ENCODE measurements at regions not wholly inside any gene's neighbourhood (a gene's known extent, or its start where the extent isn't known, plus 50 kb on each side); places are given as distances from the start of the nearest gene placed in this dataset.

- DNase-seq: no peak
Measured at GRCh38 chr4:180799798-180800197, 1443.4 kb upstream of the TENM3 start.

- no peak for DNase-seq
Measured at GRCh38 chr4:180805101-180805500, 1438.1 kb upstream of the TENM3 start.

- no peak for DNase-seq
Measured at GRCh38 chr4:180808862-180809261, 1434.3 kb upstream of the TENM3 start.

GRCh38 chr4:180809439-180809838 lies 1433.8 kb upstream of the TENM3 start:
- no peak for DNase-seq

- no peak for DNase-seq
Measured at GRCh38 chr4:180810581-180810980, 1432.6 kb upstream of the TENM3 start.

GRCh38 chr4:180811556-180811955 lies 1431.6 kb upstream of the TENM3 start:
- no peak for DNase-seq

GRCh38 chr4:180812783-180813182 lies 1430.4 kb upstream of the TENM3 start:
- DNase-seq: no peak

GRCh38 chr4:180814875-180815417 lies 1428.3 kb upstream of the TENM3 start:
- DNase-seq: no peak

- DNase-seq: no peak
Measured at GRCh38 chr4:180817529-180817928, 1425.7 kb upstream of the TENM3 start.

GRCh38 chr4:180823108-180823507 lies 1420.1 kb upstream of the TENM3 start:
- no peak for DNase-seq

- DNase-seq: no peak
Measured at GRCh38 chr4:180827232-180828009, 1415.8 kb upstream of the TENM3 start.

GRCh38 chr4:180828455-180829018 lies 1414.7 kb upstream of the TENM3 start:
- DNase-seq: peak; percentile 70

- no peak for DNase-seq
Measured at GRCh38 chr4:180832073-180832472, 1411.1 kb upstream of the TENM3 start.

GRCh38 chr4:180840142-180840541 lies 1403.1 kb upstream of the TENM3 start:
- DNase-seq: no peak

- peak; percentile 59 for DNase-seq
Measured at GRCh38 chr4:180850318-180850940, 1392.8 kb upstream of the TENM3 start.

GRCh38 chr4:180852738-180853137 lies 1390.5 kb upstream of the TENM3 start:
- no peak for DNase-seq

- DNase-seq: no peak
Measured at GRCh38 chr4:180855184-180855583, 1388.0 kb upstream of the TENM3 start.

- no peak for DNase-seq
Measured at GRCh38 chr4:180860089-180860720, 1383.0 kb upstream of the TENM3 start.

GRCh38 chr4:180861651-180862050 lies 1381.6 kb upstream of the TENM3 start:
- no peak for DNase-seq

GRCh38 chr4:180866933-180867643 lies 1376.1 kb upstream of the TENM3 start:
- no peak for DNase-seq

GRCh38 chr4:180870623-180871022 lies 1372.6 kb upstream of the TENM3 start:
- no peak for DNase-seq

GRCh38 chr4:180898305-180898704 lies 1344.9 kb upstream of the TENM3 start:
- no peak for DNase-seq

GRCh38 chr4:180900781-180901180 lies 1342.4 kb upstream of the TENM3 start:
- no peak for DNase-seq
